ENCODE measurements at regions not wholly inside any gene's neighbourhood (a gene's known extent, or its start where the extent isn't known, plus 50 kb on each side); places are given as distances from the start of the nearest gene placed in this dataset.

DNA sequence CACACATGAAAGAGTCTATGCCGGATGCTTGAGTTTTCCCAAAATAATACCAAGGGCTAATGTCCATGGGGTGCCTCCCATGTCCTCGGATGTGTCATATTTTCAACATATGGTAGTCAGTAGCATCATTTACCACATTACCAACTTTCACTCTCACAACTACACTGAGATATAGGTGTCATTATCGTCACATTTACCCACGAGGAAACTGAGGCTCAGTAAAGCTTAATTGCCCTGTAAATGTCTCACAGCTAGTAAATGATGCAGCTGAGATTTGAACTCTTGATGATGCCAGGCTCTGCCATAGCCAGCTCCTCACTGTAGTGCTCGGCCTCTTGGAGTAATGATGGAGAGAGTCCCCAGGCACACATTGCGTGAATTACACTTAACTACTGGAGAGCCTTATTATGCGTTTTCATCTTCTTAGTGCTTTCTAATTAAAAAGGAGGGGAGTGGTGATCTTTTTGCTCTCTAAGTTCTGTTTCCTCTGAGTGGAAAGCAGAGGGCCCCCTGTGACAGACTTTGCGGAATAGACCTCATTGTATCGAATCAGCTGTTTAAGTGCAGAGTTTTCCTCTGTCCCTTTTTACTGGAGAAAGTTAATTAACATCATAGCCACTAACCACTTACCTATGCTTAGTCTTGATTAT lies 142.0 kb upstream of the SLCO3A1 start:
- DNase-seq (ENCODE audit: low read depth in 2 of 2) = no peak
- Histone ChIP-seq H4K20me1 (ENCODE audit: control insufficient read depth, extremely low read depth, insufficient read depth, low read length) (no peaks in the 10 kb centered on the region), H3K4me3 (replicated peaks in 1 of 4; ENCODE audit: control extremely low read depth in 1 of 4, insufficient read depth in 1 of 4, low read depth in 3 of 4, low read length in 4 of 4) (no peak overlapping the region), H3K9me3 (ENCODE audit: control insufficient read depth, insufficient read depth, low read depth, low read length) (no peaks in the 10 kb centered on the region), H3K4me1 (ENCODE audit: control insufficient read depth, extremely low read depth, insufficient read depth, low read length) (no peaks in the 10 kb centered on the region), H3K27me3 (ENCODE audit: control insufficient read depth, insufficient read depth, low read length) (no peaks in the 10 kb centered on the region), H2AFZ (ENCODE audit: low read length) (no peak overlapping the region), H3K4me2 (ENCODE audit: extremely low read depth, insufficient read depth, low read length) (no peak overlapping the region), H3K36me3 (ENCODE audit: control insufficient read depth, insufficient read depth, low read length) (no peaks in the 10 kb centered on the region), H3K27ac (ENCODE audit: insufficient read depth, low read length) (no peak overlapping the region), H3K79me2 (ENCODE audit: control insufficient read depth, insufficient read depth, low read length) (no peaks in the 10 kb centered on the region), H3K9ac (ENCODE audit: insufficient read depth, low read length) (no peak overlapping the region)
- TF ChIP-seq EZH2 (IDR thresholded peaks at IDR 0.05; ENCODE audit: low read length, missing control alignments) = no peak
- TF ChIP-seq, protein P1, sequence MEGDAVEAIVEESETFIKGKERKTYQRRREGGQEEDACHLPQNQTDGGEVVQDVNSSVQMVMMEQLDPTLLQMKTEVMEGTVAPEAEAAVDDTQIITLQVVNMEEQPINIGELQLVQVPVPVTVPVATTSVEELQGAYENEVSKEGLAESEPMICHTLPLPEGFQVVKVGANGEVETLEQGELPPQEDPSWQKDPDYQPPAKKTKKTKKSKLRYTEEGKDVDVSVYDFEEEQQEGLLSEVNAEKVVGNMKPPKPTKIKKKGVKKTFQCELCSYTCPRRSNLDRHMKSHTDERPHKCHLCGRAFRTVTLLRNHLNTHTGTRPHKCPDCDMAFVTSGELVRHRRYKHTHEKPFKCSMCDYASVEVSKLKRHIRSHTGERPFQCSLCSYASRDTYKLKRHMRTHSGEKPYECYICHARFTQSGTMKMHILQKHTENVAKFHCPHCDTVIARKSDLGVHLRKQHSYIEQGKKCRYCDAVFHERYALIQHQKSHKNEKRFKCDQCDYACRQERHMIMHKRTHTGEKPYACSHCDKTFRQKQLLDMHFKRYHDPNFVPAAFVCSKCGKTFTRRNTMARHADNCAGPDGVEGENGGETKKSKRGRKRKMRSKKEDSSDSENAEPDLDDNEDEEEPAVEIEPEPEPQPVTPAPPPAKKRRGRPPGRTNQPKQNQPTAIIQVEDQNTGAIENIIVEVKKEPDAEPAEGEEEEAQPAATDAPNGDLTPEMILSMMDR (conservative IDR thresholded peaks at IDR 0.05 in 1 of 2, IDR thresholded peaks at IDR 0.05 in 1 of 2; ENCODE audit: low read depth in 1 of 2, low read length in 2 of 2) = no peak

DNA sequence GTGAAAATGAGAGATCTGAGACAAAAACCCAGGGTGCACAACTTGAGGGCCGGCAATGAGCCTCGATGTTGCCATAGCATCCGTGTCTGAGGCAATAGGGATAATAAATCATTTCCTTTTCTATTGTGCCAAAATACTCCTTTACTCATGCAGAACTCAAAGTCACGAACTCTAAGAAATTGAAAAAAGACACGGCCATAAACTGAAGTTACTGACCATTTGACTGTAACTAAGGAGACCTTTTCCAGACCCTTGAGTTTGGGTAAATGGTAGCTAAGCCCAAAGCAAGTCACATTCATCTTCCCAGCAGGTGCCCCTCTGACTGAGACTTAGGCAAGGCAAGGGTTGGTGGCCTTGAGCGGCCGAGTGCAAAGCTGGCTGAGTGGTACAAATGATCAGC lies 141.2 kb upstream of the SLCO3A1 start:
- Histone ChIP-seq H3K36me3 (ENCODE audit: control insufficient read depth, insufficient read depth, low read length) (no peaks in the 10 kb centered on the region), H4K20me1 (ENCODE audit: control insufficient read depth, extremely low read depth, insufficient read depth, low read length) (no peaks in the 10 kb centered on the region), H3K9ac (ENCODE audit: insufficient read depth, low read length) (no peak overlapping the region), H2AFZ (ENCODE audit: low read length) (no peak overlapping the region), H3K4me2 (ENCODE audit: extremely low read depth, insufficient read depth, low read length) (no peak overlapping the region), H3K9me3 (ENCODE audit: control insufficient read depth, insufficient read depth, low read depth, low read length) (no peaks in the 10 kb centered on the region), H3K27me3 (ENCODE audit: control insufficient read depth, insufficient read depth, low read length) (no peaks in the 10 kb centered on the region), H3K4me3 (replicated peaks in 1 of 4; ENCODE audit: control extremely low read depth in 1 of 4, insufficient read depth in 1 of 4, low read depth in 3 of 4, low read length in 4 of 4) (no peak overlapping the region), H3K79me2 (ENCODE audit: control insufficient read depth, insufficient read depth, low read length) (no peaks in the 10 kb centered on the region), H3K4me1 (ENCODE audit: control insufficient read depth, extremely low read depth, insufficient read depth, low read length) (no peaks in the 10 kb centered on the region), H3K27ac (ENCODE audit: insufficient read depth, low read length) (no peak overlapping the region)
- TF ChIP-seq, protein P1 (conservative IDR thresholded peaks at IDR 0.05 in 1 of 2, IDR thresholded peaks at IDR 0.05 in 1 of 2; ENCODE audit: low read depth in 1 of 2, low read length in 2 of 2) = no peak
- TF ChIP-seq EZH2 (IDR thresholded peaks at IDR 0.05; ENCODE audit: low read length, missing control alignments) = no peak
- DNase-seq (ENCODE audit: low read depth in 2 of 2) = no peak

DNA sequence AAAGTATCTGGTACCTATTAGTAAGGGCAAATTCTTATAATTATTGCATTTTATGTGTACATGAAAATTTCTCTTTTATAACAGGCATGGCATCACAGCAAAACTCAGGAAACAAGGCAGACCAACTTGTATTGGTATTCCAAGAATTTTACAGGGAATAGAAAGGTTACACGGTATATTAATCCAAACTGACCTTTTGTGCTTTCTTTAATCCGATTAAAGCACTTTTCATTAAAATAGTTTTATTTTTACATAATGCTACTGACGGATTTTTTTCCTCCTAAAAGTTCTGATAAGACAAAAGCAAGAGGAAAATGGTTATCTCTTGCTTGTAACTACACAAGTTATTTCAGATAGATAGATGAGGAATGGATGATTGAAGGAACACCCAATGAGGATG lies 137.0 kb upstream of the SLCO3A1 start:
- Histone ChIP-seq H3K79me2 (ENCODE audit: control insufficient read depth, insufficient read depth, low read length) (no peaks in the 10 kb centered on the region), H3K4me1 (ENCODE audit: control insufficient read depth, extremely low read depth, insufficient read depth, low read length) (no peaks in the 10 kb centered on the region), H3K4me3 (replicated peaks in 1 of 4; ENCODE audit: control extremely low read depth in 1 of 4, insufficient read depth in 1 of 4, low read depth in 3 of 4, low read length in 4 of 4) (no peak overlapping the region), H3K27me3 (ENCODE audit: control insufficient read depth, insufficient read depth, low read length) (no peaks in the 10 kb centered on the region), H3K9ac (ENCODE audit: insufficient read depth, low read length) (no peak overlapping the region), H3K9me3 (ENCODE audit: control insufficient read depth, insufficient read depth, low read depth, low read length) (no peaks in the 10 kb centered on the region), H3K4me2 (ENCODE audit: extremely low read depth, insufficient read depth, low read length) (no peak overlapping the region), H3K36me3 (ENCODE audit: control insufficient read depth, insufficient read depth, low read length) (no peaks in the 10 kb centered on the region), H3K27ac (ENCODE audit: insufficient read depth, low read length) (no peak overlapping the region), H2AFZ (ENCODE audit: low read length) (no peak overlapping the region), H4K20me1 (ENCODE audit: control insufficient read depth, extremely low read depth, insufficient read depth, low read length) (no peaks in the 10 kb centered on the region)
- DNase-seq (ENCODE audit: low read depth in 2 of 2) = no peak
- TF ChIP-seq EZH2 (IDR thresholded peaks at IDR 0.05; ENCODE audit: low read length, missing control alignments) = no peak
- TF ChIP-seq, protein P1 (conservative IDR thresholded peaks at IDR 0.05 in 1 of 2, IDR thresholded peaks at IDR 0.05 in 1 of 2; ENCODE audit: low read depth in 1 of 2, low read length in 2 of 2) = no peak
